ENCODE measurements at regions not wholly inside any gene's neighbourhood (a gene's known extent, or its start where the extent isn't known, plus 50 kb on each side); places are given as distances from the start of the nearest gene placed in this dataset.
"Not testable (repeated sequence)": the region's sequence is repeated elsewhere in the genome, so short reads cannot be mapped to it uniquely, and the experiment has no call there.

DNA sequence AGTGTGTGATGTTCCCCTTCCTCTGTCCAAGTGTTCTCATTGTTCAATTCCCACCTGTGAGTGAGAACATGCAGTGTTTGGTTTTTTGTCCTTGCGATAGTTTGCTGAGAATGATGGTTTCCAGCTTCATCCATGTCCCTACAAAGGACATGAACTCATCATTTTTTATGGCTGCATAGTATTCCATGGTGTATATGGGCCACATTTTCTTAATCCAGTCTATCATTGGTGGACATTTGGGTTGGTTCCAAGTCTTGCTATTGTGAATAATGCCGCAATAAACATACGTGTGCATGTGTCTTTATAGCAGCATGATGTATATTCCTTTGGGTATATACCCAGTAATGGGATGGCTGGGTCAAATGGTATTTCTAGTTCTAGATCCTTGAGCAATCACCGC is 134.5 kb upstream of the SVIL start:
- TF ChIP-seq, protein P1, sequence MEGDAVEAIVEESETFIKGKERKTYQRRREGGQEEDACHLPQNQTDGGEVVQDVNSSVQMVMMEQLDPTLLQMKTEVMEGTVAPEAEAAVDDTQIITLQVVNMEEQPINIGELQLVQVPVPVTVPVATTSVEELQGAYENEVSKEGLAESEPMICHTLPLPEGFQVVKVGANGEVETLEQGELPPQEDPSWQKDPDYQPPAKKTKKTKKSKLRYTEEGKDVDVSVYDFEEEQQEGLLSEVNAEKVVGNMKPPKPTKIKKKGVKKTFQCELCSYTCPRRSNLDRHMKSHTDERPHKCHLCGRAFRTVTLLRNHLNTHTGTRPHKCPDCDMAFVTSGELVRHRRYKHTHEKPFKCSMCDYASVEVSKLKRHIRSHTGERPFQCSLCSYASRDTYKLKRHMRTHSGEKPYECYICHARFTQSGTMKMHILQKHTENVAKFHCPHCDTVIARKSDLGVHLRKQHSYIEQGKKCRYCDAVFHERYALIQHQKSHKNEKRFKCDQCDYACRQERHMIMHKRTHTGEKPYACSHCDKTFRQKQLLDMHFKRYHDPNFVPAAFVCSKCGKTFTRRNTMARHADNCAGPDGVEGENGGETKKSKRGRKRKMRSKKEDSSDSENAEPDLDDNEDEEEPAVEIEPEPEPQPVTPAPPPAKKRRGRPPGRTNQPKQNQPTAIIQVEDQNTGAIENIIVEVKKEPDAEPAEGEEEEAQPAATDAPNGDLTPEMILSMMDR (IDR thresholded peaks at IDR 0.05; ENCODE audit: low read depth, low read length, missing input control) = not testable (repeated sequence)
- TF ChIP-seq FOXA2 (IDR thresholded peaks at IDR 0.05); JUND (IDR thresholded peaks at IDR 0.05); YY1 (IDR thresholded peaks at IDR 0.05); SP1 (IDR thresholded peaks at IDR 0.05); EGR1 (IDR thresholded peaks at IDR 0.05; ENCODE audit: low read depth in 2 of 2); FOXA1 (IDR thresholded peaks at IDR 0.05); RAD21 (IDR thresholded peaks at IDR 0.05); TAF1 (conservative IDR thresholded peaks at IDR 0.05); REST (IDR thresholded peaks at IDR 0.05); ATF3 (IDR thresholded peaks at IDR 0.05): not testable (repeated sequence)
